WTC11 (cell line): ENCODE measurements at regions not wholly inside any gene's neighbourhood (a gene's known extent, or its start where the extent isn't known, plus 50 kb on each side); places are given as distances from the start of the nearest gene placed in this dataset.

Source experiments
- ATAC-seq: fragments of 200-7000 bp; cut with Tn5 transposase; 2 replicates; pipeline ENCODE4 v1.10.0; 2021; ENCODE audit warnings: mild to moderate bottlenecking, moderate library complexity
- CTCF ChIA-PET: fragments of 300-600 bp; sonication (Branson Sonifier 250); formaldehyde crosslinking; loops from one replicate; lab custom pipeline; 2021; ENCODE audit warnings: antibody characterized with exemption; lab: Charles Lee
- POLR2A ChIA-PET: fragments of 350-600 bp; sonication (Branson Sonifier 250); formaldehyde crosslinking; loops from one replicate; lab custom pipeline; 2021; ENCODE audit warnings: antibody characterized with exemption; lab: Charles Lee
- DNase-seq: peaks from one replicate; pipeline ENCODE4 v3.0.0; 2021; ENCODE audit warnings: low spot score
- H3K27ac Mint-ChIP-seq: 2 replicates; pipeline ENCODE4 v1.8.0; 2021; ENCODE audit warnings: mixed read lengths
- H3K27me3 Mint-ChIP-seq: 2 replicates; pipeline ENCODE4 v1.8.0; 2021; ENCODE audit warnings: low read depth, mild to moderate bottlenecking, moderate library complexity, mixed read lengths
- H3K36me3 Mint-ChIP-seq: 2 replicates; pipeline ENCODE4 v1.8.0; 2021; ENCODE audit warnings: mixed read lengths
- H3K4me1 Mint-ChIP-seq: 2 replicates; pipeline ENCODE4 v1.8.0; 2022; ENCODE audit warnings: mixed read lengths
- H3K4me3 Mint-ChIP-seq: 2 replicates; pipeline ENCODE4 v1.8.0; 2021; ENCODE audit warnings: mild to moderate bottlenecking, moderate library complexity, mixed read lengths
- H3K9me3 Mint-ChIP-seq: 2 replicates; pipeline ENCODE4 v1.8.0; 2021; ENCODE audit warnings: mixed read lengths
- E2F1 ChIP-seq: sonication (generic); formaldehyde crosslinking; IDR thresholded peaks from 2 replicates; pipeline ENCODE4 v1.8.0; 2022; ENCODE audit warnings: mild to moderate bottlenecking, missing genetic modification reagents
- E2F5 ChIP-seq: sonication (generic); formaldehyde crosslinking; IDR thresholded peaks from 2 replicates; pipeline ENCODE4 v1.8.1; 2022; ENCODE audit warnings: mild to moderate bottlenecking, moderate library complexity, missing genetic modification reagents
- EMX1 ChIP-seq: fragments of 250-450 bp; sonication (Bioruptor Pico); IDR thresholded peaks from 2 replicates; pipeline ENCODE4 v1.8.0; 2021; ENCODE audit warnings: mild to moderate bottlenecking
- FOXJ3 ChIP-seq: sonication (generic); formaldehyde crosslinking; IDR thresholded peaks from 2 replicates; pipeline ENCODE4 v1.9.0; 2021; ENCODE audit warnings: missing genetic modification reagents, mild to moderate bottlenecking, borderline replicate concordance
- FOXP1 ChIP-seq: sonication (generic); formaldehyde crosslinking; IDR thresholded peaks from 2 replicates; pipeline ENCODE4 v1.8.0; 2022; ENCODE audit warnings: missing genetic modification reagents, mild to moderate bottlenecking, moderate library complexity, borderline replicate concordance
- FOXP4 ChIP-seq: sonication (generic); formaldehyde crosslinking; IDR thresholded peaks from 2 replicates; pipeline ENCODE4 v1.8.0; 2022; ENCODE audit warnings: mild to moderate bottlenecking, missing genetic modification reagents
- JAZF1 ChIP-seq: fragments of 250-450 bp; sonication (Bioruptor Pico); IDR thresholded peaks from 2 replicates; pipeline ENCODE4 v1.9.0; 2021; ENCODE audit warnings: moderate library complexity, mild to moderate bottlenecking, inconsistent platforms
- MAX ChIP-seq: sonication (generic); formaldehyde crosslinking; IDR thresholded peaks from 2 replicates; pipeline ENCODE4 v1.8.0; 2022; ENCODE audit warnings: mild to moderate bottlenecking, missing genetic modification reagents
- NFE2L1 ChIP-seq: sonication (generic); formaldehyde crosslinking; IDR thresholded peaks from 2 replicates; pipeline ENCODE4 v1.8.1; 2023; ENCODE audit warnings: missing genetic modification reagents
- SMAD3 ChIP-seq: sonication (generic); formaldehyde crosslinking; IDR thresholded peaks from 2 replicates; pipeline ENCODE4 v1.8.0; 2022; ENCODE audit warnings: missing genetic modification reagents, mild to moderate bottlenecking, borderline replicate concordance
- SMAD4 ChIP-seq: sonication (generic); formaldehyde crosslinking; IDR thresholded peaks from 2 replicates; pipeline ENCODE4 v1.8.0; 2022; ENCODE audit warnings: mild to moderate bottlenecking, missing genetic modification reagents
- STAT6 ChIP-seq: sonication (generic); formaldehyde crosslinking; conservative IDR thresholded peaks from 2 replicates; pipeline ENCODE4 v1.8.1; 2023; ENCODE audit warnings: mild to moderate bottlenecking, low read depth, missing genetic modification reagents, moderate library complexity
- TEAD1 ChIP-seq: sonication (generic); formaldehyde crosslinking; IDR thresholded peaks from 2 replicates; pipeline ENCODE4 v1.8.0; 2022; ENCODE audit warnings: mild to moderate bottlenecking, missing genetic modification reagents
- TEAD4 ChIP-seq: sonication (generic); formaldehyde crosslinking; IDR thresholded peaks from 2 replicates; pipeline ENCODE4 v1.8.0; 2022; ENCODE audit warnings: mild to moderate bottlenecking, missing genetic modification reagents
- TP53 ChIP-seq: sonication (generic); formaldehyde crosslinking; IDR thresholded peaks from 2 replicates; pipeline ENCODE4 v1.8.1; 2023; ENCODE audit warnings: mild to moderate bottlenecking, missing genetic modification reagents
- ZBTB43 ChIP-seq: sonication (generic); formaldehyde crosslinking; IDR thresholded peaks from 2 replicates; pipeline ENCODE4 v1.8.1; 2023; ENCODE audit warnings: mild to moderate bottlenecking, missing genetic modification reagents
- ZMAT4 ChIP-seq: fragments of 250-450 bp; sonication (Bioruptor Pico); IDR thresholded peaks from 2 replicates; pipeline ENCODE4 v1.9.0; 2021; ENCODE audit warnings: mild to moderate bottlenecking
- ZNF138 ChIP-seq: sonication (generic); formaldehyde crosslinking; conservative IDR thresholded peaks from 2 replicates; pipeline ENCODE4 v1.8.1; 2022; ENCODE audit warnings: mild to moderate bottlenecking, moderate library complexity, missing genetic modification reagents
- ZNF423 ChIP-seq: fragments of 250-450 bp; sonication (Bioruptor Pico); IDR thresholded peaks from 2 replicates; pipeline ENCODE4 v2.1.2; 2022; ENCODE audit warnings: mild to moderate bottlenecking, moderate library complexity
- ZNF671 ChIP-seq: fragments of 250-450 bp; sonication (Bioruptor Pico); IDR thresholded peaks from 2 replicates; pipeline ENCODE4 v1.8.0; 2021; ENCODE audit warnings: mild to moderate bottlenecking

GRCh38 chr5:159629158-159629557 lies 287.1 kb upstream of the ADRA1B start (continued):
- TF ChIP-seq ZBTB43 (CRISPR knock-in tag) = no peak

GRCh38 chr5:159630545-159630944 lies 285.7 kb upstream of the ADRA1B start:
- DNase-seq (no peak), ATAC-seq (no peak)
- no peak overlapping the region for H3K4me3 Mint-ChIP-seq
- H3K36me3 Mint-ChIP-seq = no peaks in the 10 kb centered on the region
- POLR2A ChIA-PET = no interaction called here
- TF ChIP-seq TEAD1 (no peak), FOXP4 (CRISPR knock-in tag) (no peak), MAX (CRISPR knock-in tag) (no peak), STAT6 (CRISPR knock-in tag) (no peak), SMAD3 (no peak), ZNF423 (CRISPR knock-in tag) (no peak), E2F1 (CRISPR knock-in tag) (no peak), E2F5 (CRISPR knock-in tag) (no peak), ZNF138 (CRISPR knock-in tag) (no peak), FOXJ3 (CRISPR knock-in tag) (no peak), EMX1 (no peak), TP53 (CRISPR knock-in tag) (no peak), ZNF671 (CRISPR knock-in tag) (no peak), FOXP1 (CRISPR knock-in tag) (no peak), TEAD4 (CRISPR knock-in tag) (no peak), NFE2L1 (no peak), JAZF1 (CRISPR knock-in tag) (no peak), SMAD4 (CRISPR knock-in tag) (no peak), ZMAT4 (CRISPR knock-in tag) (no peak)
- CTCF ChIA-PET = no interaction called here
- H3K27ac Mint-ChIP-seq = no peak overlapping the region
- H3K9me3 Mint-ChIP-seq = peaks cover 16% of the 10 kb centered on the region
- H3K4me1 Mint-ChIP-seq = peaks cover 11% of the 10 kb centered on the region
- H3K27me3 Mint-ChIP-seq = no peaks in the 10 kb centered on the region
